HG02642 (cell line): ENCODE measurements at regions not wholly inside any gene's neighbourhood (a gene's known extent, or its start where the extent isn't known, plus 50 kb on each side); places are given as distances from the start of the nearest gene placed in this dataset.

ENCODE experiments used
- ATAC-seq: cut with Tn5 transposase; IDR thresholded peaks from one replicate; pipeline ENCODE4 v1.9.1; 2021; ENCODE audit warnings: mild to moderate bottlenecking; ENCODE audit not compliant: unreplicated experiment, poor library complexity

DNA sequence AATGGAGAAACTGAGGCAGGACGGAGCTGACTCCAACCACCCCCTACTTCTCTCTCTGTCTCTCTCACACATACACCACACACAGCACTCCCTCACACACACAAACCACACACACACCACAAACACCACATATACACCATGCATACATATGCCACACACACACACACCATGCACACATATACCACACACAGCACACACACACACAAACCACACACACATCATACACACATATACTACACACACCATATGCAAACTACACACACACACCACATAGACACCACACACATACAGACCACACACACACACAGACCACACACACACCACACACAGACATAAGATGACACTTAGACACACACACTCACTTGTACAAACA lies 94.3 kb downstream of the RIPK4 start:
- ATAC-seq, result no peak

DNA sequence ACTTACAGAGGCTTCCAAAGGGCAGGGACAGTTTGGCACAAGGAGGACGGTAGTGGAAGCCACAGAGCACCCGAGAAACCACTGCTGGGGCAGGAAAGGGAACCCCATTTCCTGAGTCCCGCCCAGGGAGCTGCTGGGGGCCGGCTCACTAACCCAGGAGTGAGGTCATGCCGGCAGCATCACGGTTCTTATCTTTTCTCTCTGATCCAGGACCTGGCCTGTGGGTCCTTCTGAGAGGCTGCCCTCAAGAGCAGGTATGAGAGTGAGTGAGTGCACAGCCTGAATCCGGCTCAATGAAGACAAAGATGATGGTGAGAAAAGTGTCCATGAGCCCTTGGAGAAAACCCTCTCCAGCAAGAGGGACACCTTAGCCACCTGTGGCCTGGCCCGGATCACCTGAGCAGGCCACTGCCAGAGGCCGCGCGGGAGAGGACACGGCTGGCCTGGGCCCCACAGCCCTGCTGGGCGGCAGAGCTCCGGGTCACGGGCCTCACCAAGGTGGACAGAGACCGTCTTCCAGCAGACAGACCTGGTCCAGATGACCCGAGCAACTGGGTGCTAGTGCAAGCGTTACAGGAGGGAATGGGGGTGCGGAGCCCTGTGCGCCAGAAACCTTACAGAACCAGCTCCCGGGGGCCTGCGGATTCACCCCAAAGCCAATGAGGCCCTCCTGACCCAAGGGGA lies 94.9 kb downstream of the RIPK4 start:
- ATAC-seq, result no peak

DNA sequence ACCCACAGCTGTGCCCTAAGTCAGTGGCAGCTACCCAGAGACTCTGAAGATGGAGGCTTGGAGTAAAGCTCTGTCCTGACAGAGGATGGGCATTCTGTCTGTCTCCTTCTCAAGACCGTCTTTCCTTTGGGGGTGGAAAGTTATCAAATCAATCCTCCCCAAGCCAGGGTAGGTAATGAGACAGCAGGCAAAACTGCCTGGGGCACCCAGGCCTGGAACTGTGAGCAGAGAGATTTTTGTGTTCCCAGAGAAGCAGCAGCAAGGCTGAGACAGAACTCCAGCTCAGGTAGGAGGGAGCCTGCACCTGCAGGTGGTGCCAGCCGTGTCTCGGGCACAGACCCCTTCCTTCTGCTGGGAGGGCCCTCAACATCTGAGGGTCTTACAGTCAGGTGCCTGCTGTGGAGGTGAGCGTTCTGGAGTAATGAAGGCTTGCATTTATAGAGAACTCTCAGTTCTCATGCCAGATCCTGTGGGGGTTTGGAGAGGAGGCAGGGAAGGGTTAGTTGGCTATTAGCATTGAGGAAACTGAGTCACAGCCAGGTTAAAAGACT lies 95.6 kb downstream of the RIPK4 start:
- ATAC-seq, result no peak

DNA sequence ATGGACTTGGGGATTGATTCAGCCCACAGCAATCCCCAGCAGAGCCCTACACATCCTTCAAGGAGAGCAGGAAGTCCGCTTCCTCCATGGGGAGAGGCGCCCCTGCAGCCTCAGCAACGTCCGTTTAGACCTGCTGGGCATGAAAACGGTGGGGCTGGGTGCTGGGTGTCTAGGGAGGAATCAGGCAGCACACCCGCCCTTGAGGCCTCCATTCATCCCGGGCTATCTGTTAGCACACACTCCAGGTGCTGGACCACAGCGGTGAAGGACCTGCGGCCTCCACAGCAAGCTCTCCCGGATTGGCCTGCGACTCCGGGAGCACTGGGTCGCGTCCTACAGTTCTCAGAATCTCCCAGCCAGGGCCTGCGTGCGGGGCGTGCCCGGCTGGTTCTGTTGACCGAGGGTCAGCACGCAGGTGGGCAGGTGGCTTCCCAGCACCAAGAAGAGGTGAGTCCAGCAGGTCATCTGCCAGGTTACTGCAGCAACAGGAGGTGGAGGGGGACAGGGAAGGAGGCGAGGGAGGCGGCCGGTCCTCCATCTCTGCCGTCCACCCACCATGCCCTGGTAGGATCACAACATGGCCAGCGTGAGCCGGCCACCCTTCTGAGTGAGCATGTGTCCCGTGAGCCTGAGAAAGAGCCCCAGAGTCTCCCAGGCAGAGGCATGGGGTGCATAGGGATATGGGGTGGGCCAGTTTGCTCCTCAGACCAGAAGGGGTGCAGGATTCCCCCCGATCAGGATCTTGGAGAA lies 96.6 kb downstream of the RIPK4 start:
- no peak for ATAC-seq

DNA sequence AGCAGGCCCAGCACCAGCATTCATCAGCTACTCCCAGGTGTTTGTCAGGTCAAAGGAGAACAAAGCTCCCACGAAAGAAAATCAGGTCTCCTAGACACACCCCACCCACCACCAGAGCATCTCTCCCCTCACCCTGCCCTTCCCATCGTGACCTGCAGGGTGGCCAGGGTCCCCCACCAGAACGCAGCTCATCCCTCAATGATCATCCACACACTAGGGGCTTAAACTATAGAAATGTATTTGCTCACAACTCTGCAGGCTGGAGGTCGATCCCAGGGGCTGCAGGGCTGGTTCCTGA lies 97.4 kb downstream of the RIPK4 start:
- no peak for ATAC-seq

DNA sequence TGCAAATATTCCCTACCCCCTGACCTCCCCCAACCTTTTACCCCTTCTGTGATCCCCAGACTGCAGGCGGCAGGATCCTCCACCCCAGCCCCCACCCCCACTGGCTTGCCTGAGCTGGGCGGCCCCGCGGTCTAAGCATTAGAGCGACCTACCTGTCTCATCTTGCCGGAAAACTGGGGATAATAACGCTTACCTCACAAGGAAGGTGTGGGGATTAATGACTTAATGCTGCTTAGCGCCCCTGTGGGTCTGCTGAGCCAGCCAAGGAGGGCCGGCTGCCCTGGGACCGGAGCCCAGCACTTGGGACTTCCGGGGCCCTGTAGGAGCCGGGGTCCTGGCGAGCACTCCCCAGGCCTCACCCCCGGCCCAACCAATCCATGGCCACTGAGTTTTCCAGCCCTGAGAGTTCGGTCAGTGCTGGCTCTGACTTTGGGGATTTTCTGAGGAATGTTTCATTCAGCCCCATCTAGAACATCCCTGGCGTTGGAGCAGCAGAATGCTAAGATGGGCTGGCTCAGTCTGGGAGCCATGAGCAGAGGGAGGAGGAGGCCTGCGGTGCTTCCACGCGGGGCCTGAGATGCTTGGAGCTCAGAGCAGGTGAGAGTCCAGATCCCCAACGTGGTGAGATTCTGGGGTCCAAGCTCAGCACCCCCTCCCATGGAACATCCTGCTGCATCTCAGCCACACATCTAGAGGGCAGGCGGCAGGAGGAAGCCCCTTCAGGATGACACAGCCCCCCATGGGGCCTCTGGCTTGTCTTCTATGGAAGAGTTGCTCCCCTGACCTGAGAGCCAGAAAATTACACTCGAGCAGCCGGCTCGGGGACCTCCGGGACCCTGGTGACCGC lies 97.9 kb downstream of the RIPK4 start:
- no peak for ATAC-seq

DNA sequence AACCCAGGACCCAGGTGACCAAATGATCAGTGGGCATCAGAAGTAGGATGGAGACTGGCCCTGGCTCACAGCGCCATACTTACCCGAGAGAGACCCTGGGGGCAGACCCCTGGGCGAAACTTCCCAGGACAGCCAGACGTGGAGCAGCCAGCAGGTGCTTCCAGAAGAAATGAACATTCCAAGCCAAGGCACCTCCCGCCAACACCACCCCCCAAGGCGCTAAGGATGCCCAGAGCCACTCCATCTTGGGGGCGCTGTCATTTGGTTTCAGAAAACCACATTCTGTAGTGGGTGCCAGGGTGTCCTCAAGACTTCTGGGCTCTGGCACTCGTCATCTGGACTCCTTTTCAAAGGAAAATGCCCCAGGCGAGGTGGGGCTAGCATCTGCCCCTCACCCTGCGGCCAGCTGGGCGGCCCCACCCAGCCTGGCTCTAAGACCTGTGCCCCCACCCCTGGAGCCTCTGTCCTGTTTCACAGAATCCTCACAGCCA lies 98.8 kb downstream of the RIPK4 start:
- no peak for ATAC-seq

DNA sequence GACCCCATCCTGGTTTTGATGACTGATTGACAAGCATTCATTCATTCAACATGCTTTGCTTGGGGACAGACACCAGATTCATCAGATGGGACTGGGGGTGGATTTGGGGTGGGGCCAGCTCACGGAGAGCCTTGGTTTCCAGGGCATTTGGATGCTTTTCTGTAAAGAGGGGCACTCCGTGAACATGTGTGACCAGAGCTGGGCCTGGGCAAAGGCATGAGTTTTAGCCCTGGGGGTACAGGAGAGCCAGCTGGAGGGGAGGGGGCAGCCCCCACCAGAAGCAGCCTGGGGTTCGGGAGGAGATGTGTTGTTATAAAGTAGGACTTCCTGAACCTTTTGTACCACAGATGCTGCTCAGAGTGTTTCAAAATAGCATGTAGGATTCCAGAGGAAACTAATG lies 99.7 kb downstream of the RIPK4 start:
- ATAC-seq, result no peak

DNA sequence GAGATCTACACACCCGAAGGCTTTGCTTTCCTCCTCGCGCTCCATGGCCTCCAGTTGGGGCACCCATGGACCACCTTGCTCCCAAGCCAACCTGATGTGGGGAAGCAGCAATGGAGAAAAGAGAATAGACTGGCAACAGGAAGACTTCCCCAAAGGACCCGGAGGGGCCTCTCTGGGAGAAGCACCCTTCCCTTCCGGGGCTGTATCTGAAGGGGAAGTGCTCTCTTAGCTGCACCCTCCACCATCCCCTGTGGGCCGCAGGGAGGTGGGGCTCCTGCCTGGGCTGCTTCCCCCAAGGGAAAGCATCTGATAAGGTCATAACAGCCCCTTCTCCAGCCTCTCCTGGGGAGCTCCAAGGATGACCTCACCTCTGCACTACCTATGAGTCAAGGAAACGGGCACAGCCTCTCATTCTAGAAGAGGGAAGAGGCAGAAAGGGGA lies 100.2 kb downstream of the RIPK4 start:
- ATAC-seq, result no peak

DNA sequence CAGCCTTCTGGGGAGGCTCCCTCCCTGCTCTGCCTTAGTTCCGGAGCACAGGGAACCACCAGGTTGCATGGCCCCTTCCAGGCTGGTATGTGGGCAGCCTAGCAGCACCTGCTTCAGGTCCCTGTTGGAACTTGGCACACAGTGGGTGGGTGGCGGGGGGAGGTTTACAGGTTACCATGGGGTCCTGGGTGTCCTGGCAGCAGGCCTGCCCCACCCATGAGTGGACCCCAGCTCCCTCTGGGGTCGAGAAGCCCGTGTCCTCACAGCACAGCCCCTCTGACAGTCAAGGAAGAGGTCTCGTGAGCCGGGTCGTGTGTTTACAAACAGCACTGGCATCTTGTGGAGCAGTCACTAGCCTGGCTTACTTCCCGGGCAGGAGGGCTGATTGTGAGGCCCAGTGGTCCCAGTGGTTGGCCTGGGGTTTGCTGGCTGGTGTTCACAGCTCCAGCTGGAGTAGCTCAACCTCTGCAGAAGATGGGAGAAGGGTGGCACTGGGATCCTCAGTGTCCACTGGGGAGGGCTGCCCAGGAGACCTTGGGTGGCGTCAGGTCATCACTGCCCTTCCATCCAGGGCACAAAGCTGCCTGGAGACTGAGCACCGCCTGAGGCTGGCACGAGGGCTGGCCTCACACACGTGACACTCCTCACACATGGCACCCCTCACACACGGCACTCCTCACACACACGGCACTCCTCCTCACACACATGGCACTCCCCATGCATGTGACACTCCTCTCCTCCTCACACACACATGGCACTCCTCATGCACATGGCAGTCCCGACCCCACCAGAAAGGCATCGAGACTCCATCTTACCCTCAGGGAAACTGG lies 100.9 kb downstream of the RIPK4 start:
- no peak for ATAC-seq

DNA sequence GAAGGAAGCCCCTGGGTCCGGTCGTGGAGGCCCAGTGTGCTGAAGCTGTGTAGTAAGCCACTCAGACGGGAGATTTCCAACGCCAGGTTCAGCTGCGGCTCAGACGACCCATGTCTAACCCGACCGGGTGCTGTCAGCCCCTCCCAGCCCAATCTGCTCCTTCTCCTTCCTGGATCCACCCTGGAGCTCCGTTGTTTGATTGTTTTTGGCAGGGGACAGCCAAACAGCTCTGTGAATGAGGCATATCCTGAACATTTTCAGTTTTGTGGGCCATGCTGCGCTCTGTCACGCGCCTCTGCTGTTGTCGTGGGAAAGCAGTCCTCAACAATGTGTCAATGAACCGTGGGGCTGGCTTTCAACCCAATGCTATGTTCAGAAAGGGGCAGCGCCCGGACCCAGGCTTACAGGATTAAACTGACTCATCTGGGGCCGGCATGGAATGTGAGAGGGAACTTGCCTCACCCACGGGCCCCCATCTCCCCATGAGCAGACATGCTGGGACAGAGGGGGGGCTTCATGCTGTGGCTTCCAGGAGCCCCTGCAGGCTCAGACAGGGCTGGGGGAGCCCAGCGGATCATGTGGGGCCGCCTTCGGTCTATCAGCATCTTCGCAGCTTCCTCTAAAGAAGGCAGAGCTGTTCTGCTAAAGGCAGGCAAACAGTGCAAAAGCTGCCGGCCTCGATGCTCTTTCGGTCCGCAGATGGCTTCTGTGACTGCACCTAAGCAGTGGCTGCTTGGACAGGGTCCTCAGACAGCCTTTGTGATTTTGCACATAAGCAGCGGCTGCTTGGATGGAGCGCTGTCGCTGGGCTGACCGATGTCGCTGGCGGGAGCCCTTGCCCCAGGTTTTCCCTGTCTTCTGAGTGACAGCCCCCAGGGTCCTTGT lies 101.7 kb downstream of the RIPK4 start:
- ATAC-seq, result no peak

DNA sequence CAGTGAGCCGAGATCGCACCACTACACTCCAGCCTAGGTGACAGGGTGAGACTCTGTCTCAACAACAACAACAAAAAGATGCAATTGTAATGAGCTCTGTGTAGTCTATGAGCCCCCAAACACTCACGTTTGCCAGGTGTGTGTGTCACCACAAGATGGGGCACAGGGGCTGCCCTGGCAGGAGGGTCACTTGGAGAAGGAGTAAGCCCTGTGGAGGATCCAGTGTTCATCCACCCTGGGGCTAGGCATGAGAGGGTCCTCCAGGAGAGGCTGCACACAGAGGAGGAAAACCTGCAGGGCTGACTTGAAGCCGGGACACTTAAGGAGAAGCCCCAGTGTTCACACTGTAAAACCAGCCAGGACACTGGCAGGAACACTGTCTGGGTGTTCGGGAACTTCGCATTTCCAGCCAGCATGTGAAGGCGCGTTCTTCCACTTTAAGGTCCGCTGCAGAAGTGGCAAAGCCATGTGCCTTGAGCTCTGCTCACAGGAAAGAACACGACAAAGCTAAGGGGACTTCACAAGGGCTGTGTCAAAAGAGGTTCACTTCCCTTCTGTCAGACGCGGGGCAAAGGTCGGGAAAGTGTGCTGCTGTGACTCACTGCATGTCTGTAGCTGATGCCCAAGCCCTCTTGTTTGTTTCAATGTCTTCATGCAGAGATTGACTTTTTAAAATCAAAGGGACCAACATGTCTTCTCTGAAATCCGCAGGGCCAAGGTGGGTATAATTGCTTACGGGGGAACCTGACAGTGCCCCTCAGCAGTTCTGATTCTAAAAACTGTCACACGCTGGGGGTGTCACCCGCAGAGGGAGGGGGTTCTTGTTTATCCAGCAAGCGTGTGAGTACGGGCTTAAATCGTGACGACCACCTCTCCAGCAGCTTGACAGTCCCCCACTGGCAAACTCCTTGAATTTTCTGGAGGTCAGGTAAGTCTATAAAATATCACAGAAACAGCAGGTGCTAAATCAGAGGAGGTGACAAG lies 102.8 kb downstream of the RIPK4 start:
- no peak for ATAC-seq

DNA sequence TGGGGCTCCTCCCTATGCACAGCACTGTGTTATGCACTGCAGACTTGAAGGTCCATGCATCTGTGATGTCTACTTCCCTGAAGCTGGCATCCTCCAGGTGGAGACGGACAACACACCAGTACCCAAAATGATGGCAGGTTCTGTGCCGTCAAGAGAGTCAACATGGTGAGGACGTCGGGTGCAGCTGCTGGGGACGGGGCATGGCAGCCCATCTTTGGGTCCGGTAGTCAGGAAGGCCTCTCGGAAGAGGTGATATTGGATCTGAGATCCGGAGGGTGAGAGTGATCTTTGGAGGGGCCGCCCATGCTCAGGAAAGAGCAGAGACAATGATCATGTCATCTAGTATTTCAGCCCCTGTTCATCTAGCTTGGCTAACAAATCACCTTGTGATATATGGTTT lies 104.1 kb downstream of the RIPK4 start:
- ATAC-seq, result no peak

DNA sequence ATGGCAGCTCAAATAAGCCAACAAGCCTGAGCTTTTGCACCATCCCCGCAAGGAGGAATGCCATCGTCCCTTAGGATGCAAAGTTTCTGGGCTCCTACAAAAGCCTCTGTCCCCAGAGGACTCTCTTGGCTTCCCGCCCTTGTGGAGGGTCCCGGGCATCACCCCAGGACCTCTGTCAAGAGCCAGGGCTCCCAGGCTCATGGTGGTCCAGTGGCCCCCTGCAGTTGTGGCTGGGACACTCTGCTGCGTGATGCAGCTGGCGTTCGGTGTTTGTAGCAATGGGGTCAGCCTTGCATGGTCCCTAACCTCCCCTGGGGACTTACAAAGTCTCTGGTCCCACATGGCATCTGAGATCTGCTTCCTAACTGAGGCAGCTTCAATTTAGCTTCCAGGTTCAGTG lies 104.7 kb downstream of the RIPK4 start:
- ATAC-seq, result no peak

DNA sequence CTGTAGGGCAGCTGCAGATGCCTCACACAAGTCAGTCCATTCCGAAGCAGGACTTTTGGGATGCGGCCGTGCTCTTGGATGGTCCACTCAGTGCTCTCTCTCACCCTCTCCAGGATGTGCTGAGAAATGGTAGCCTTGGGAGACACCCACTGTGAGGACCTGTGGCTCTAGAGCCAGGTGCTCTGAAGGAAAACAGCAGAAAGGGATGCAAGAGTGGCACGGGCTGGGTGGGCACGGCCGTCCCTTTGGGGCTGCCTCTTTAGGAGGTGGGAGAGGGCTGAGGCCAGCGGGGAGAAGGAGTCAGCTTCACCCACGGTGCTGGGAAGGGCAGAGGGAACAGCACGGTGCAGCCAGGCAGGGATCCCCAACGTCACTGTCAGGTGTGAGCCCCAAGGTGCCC lies 106.1 kb downstream of the RIPK4 start:
- ATAC-seq, result no peak

DNA sequence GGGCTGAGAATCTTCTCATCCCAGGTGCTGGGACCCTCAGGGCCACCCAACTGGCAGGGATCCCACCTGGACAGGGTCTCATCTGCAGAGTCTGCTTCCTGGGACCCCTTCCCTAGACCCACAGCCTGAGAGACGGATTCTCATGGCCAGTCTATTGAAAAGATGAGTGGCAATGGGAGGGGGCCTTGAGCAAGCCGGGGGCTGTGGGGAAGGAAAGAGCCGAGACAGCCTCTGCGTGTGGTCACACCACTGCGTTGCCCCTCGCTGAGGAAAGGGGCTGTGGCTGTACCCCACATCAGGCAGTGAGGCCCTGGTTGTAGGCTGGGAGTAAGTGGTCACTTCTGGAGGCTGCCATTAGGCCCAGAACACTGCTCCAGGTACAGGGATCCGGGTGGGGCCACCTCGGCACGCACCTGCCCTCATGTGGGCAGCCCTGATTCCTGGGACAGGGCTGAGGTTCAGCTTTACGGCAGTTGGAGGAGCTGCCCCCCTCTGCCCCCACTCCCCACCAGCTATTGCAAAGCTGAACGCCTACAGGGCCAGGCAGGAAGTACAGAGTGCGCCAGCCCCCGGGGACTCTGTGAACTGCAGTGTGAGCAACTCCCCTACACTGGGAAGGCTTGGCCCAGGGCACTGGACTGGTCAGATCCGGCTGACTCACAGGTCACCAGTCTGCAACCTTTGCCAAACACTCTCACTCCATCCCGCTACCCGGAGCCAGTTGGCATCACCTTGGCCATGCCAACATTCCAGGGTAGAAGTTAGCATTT lies 106.9 kb downstream of the RIPK4 start:
- ATAC-seq, result no peak

DNA sequence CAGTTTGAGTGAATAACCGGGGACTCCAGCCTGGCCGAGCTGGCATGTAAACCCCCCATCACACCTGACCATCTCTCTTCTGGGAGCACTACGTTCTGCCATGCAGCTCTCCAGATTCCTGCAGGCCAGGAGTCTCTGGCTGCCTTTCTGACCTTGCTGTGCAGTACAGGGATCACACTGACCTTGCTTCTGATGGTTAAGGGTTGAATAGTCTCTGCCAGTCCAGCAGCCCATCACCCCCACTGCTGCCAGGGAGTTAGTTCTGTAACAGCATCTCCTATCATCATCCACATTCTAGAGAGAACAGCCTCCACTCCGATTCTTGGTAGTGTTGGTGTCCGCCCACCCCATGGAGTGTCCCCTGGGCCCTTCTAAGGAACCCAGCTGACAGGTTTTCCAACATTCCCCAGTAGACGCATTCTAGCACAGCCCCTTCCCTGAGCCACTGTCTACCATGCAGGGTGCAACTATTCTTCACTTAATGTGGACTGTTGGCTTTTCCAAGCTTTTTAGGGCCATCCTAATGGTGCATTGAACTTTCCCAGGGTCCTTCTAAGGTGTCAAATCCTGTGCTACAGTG lies 109.8 kb downstream of the RIPK4 start:
- no peak for ATAC-seq
